Glutamatergic neuron (in vitro differentiated cells): ENCODE measurements at regions not wholly inside any gene's neighbourhood (a gene's known extent, or its start where the extent isn't known, plus 50 kb on each side); places are given as distances from the start of the nearest gene placed in this dataset.

ENCODE experiments used
- DNase-seq: peaks from one replicate; pipeline ENCODE4 v3.0.0; 2022
- H3K27ac Mint-ChIP-seq: one replicate; pipeline ENCODE4 v1.8.0; 2020; ENCODE audit warnings: mild to moderate bottlenecking, mixed read lengths, inconsistent platforms; ENCODE audit not compliant: unreplicated experiment
- H3K27me3 Mint-ChIP-seq: one replicate; pipeline ENCODE4 v1.8.0; 2020; ENCODE audit warnings: mild to moderate bottlenecking, moderate library complexity, mixed read lengths, inconsistent platforms; ENCODE audit not compliant: unreplicated experiment
- H3K36me3 Mint-ChIP-seq: one replicate; pipeline ENCODE4 v1.8.0; 2020; ENCODE audit warnings: mild to moderate bottlenecking, mixed read lengths, inconsistent platforms; ENCODE audit not compliant: unreplicated experiment
- H3K4me1 Mint-ChIP-seq: one replicate; pipeline ENCODE4 v1.8.0; 2020; ENCODE audit warnings: mild to moderate bottlenecking, low read depth, mixed read lengths, inconsistent platforms; ENCODE audit not compliant: unreplicated experiment
- H3K4me3 Mint-ChIP-seq: one replicate; pipeline ENCODE4 v1.8.0; 2020; ENCODE audit warnings: mild to moderate bottlenecking, mixed read lengths, inconsistent platforms; ENCODE audit not compliant: unreplicated experiment
- H3K9me3 Mint-ChIP-seq: one replicate; pipeline ENCODE4 v1.8.0; 2020; ENCODE audit warnings: mild to moderate bottlenecking, moderate library complexity, mixed read lengths, inconsistent platforms; ENCODE audit not compliant: unreplicated experiment
- TF ChIP-seq, protein P1 (sequence below): fragments of 200-600 bp; sonication (generic); IDR thresholded peaks from one replicate; pipeline ENCODE4 v1.5.0; 2021; ENCODE audit not compliant: partially characterized antibody, unreplicated experiment

DNA sequence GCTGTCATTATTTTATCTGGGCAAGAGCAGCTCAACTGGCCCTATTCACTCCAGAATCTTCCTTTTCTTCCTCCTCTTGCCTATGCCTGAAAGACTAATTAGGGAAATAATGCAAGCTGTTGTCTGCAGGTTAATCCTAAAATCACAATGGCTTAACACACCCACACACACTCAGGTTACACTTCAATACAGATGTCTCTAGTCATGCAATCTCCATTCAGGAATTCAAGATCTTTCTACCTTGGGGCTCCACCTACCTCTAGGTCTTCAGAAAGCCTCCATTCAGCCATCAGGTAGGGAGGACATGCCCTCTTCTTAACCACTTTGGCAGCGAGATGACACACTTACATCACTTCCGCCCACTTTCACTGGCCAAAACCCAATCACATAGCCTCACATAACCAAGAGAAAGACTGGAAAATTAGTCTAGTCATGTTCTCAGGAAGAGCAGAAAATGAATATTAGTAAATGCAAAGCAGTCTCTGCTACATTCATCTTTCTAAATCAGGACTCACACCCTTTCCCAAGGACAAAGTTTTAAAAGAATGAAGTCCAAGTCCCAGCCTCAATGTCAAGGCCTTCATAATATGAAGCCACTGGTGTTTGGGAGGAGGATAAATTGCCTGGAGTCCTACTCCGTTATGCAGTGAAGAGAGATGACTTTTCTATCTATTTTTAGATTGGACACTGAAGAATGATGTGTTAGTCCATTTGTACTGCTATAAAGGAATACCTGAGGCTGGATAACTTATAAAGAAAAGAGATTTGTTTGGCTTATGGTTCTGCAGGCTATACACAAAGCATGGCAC, 428.1 kb downstream of the EFNA5 start:
- Mint-ChIP-seq H3K36me3 (no peaks in the 10 kb centered on the region), H3K4me1 (peaks cover 9% of the 10 kb centered on the region), H3K9me3 (peaks cover 1% of the 10 kb centered on the region), H3K27ac (no peak overlapping the region), H3K27me3 (no peaks in the 10 kb centered on the region), H3K4me3 (no peak overlapping the region)
- DNase-seq = no peak
- TF ChIP-seq, protein P1, sequence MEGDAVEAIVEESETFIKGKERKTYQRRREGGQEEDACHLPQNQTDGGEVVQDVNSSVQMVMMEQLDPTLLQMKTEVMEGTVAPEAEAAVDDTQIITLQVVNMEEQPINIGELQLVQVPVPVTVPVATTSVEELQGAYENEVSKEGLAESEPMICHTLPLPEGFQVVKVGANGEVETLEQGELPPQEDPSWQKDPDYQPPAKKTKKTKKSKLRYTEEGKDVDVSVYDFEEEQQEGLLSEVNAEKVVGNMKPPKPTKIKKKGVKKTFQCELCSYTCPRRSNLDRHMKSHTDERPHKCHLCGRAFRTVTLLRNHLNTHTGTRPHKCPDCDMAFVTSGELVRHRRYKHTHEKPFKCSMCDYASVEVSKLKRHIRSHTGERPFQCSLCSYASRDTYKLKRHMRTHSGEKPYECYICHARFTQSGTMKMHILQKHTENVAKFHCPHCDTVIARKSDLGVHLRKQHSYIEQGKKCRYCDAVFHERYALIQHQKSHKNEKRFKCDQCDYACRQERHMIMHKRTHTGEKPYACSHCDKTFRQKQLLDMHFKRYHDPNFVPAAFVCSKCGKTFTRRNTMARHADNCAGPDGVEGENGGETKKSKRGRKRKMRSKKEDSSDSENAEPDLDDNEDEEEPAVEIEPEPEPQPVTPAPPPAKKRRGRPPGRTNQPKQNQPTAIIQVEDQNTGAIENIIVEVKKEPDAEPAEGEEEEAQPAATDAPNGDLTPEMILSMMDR = no peak

DNA sequence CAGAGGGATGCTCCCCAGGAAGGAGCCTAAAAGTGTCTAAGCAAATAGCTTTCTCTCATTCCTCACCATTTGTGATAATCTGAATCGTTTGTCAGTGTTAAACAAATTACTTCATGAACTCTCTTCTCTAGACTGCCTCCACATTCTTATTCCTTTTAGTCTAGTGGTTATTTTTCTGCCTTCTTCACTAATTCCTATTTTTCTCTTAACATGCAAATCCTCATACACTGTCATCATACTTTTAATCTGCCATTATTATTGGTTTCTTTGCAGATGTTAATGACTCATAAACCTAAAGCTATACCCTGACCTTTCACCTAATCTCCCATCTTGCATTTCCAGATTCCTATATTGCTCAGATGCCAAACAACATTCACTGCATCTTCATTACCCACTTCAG, 428.9 kb downstream of the EFNA5 start:
- no peak overlapping the region for H3K27ac Mint-ChIP-seq
- DNase-seq = no peak
- no peaks in the 10 kb centered on the region for H3K27me3 Mint-ChIP-seq
- no peak overlapping the region for H3K4me3 Mint-ChIP-seq
- TF ChIP-seq, protein P1 = no peak
- H3K4me1 Mint-ChIP-seq = peaks cover 9% of the 10 kb centered on the region
- no peaks in the 10 kb centered on the region for H3K36me3 Mint-ChIP-seq
- peaks cover 1% of the 10 kb centered on the region for H3K9me3 Mint-ChIP-seq

DNA sequence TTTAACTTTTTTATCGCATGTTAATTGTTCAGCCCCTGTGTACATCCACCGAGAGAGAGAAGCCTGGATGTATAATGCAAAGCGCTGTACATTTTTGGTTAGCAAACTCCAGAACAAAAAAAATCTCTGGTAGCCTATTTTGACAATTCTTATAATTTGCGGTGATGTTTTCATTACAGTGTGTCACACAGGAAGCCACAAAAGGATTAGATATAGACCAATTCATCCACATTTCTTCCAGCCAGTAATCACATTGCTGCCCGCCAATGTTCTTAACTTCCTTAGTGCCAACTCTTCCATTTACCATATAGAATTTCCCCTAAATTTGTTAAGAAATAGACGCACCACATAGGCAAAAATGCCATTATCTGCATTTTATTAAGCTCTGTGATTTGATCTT, 435.6 kb downstream of the EFNA5 start:
- DNase-seq = no peak
- Mint-ChIP-seq H3K27ac (no peak overlapping the region), H3K36me3 (no peaks in the 10 kb centered on the region), H3K27me3 (no peaks in the 10 kb centered on the region), H3K9me3 (peaks cover 6% of the 10 kb centered on the region), H3K4me1 (peaks cover 44% of the 10 kb centered on the region), H3K4me3 (no peak overlapping the region)
- TF ChIP-seq, protein P1 = no peak

DNA sequence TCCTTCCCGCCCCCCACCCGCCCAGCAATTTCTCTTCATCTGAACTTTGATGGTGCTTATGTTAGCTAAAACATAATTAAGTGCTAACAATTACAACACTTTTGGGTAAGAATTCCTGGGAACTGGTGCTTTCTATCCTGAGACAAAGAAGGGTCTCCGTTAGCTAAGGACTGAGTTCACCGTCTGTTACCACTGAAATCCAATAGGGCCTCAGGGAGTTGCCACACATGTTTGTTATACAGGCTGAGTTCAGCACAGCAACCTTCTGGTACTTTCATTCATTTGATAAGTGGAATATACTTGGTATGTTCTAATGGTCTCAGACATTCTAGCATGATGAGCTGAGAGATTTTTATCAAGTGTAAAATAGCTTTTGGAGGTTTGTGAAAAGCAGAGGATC, 437.9 kb downstream of the EFNA5 start:
- peaks cover 47% of the 10 kb centered on the region for H3K4me1 Mint-ChIP-seq
- DNase-seq = peak; percentile 62
- no peak overlapping the region for H3K4me3 Mint-ChIP-seq
- no peaks in the 10 kb centered on the region for H3K27me3 Mint-ChIP-seq
- TF ChIP-seq, protein P1 = no peak
- H3K9me3 Mint-ChIP-seq = peaks cover 6% of the 10 kb centered on the region
- peak overlapping the region; percentile 99 for H3K27ac Mint-ChIP-seq
- no peaks in the 10 kb centered on the region for H3K36me3 Mint-ChIP-seq

DNA sequence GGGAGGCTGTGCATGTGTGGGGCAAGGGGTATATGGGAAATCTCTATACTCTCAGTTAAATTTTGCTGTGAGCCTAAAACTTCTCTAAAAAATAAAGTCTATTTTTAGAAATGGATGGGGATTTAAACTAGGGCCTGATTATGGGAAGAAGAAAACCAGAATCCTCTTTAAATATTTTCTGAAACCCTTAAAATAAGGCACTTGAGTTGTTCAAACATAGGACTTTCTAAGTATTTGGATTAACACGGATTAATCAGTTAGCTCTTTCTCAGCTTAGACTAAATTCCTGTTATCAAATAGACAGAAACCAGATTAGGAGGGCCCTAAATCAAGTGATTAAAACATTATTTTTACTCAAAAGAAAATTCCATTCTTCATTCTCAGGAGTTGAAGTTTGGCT, 438.4 kb downstream of the EFNA5 start:
- Mint-ChIP-seq H3K36me3 (no peaks in the 10 kb centered on the region), H3K27me3 (no peaks in the 10 kb centered on the region), H3K4me1 (peaks cover 47% of the 10 kb centered on the region), H3K27ac (peak overlapping the region; percentile 99), H3K4me3 (no peak overlapping the region), H3K9me3 (peaks cover 6% of the 10 kb centered on the region)
- TF ChIP-seq, protein P1 = no peak
- DNase-seq = no peak
